AG10803 (cell line): ENCODE measurements at regions not wholly inside any gene's neighbourhood (a gene's known extent, or its start where the extent isn't known, plus 50 kb on each side); places are given as distances from the start of the nearest gene placed in this dataset.
"Not testable (repeated sequence)": the region's sequence is repeated elsewhere in the genome, so short reads cannot be mapped to it uniquely, and the experiment has no call there.

Source experiments
- DNase-seq: peaks from one replicate; pipeline ENCODE4 v3.0.0; 2010; ENCODE audit warnings: low read depth
- H3K4me3 ChIP-seq: 2 replicates; pipeline ENCODE4 v1.5.1; 2011; ENCODE audit warnings: mild to moderate bottlenecking, low read length, control low read depth
- TF ChIP-seq, protein P1 (sequence below): conservative IDR thresholded peaks from 2 replicates; pipeline ENCODE4 v1.5.1; 2011; ENCODE audit warnings: mild to moderate bottlenecking, low read length, control low read depth, inconsistent platforms

GRCh38 chr6:78701407-78701806 lies 165.9 kb upstream of the IRAK1BP1 start:
- peak; percentile 11 for DNase-seq
- H3K4me3 ChIP-seq = no peak overlapping the region
- TF ChIP-seq, protein P1, sequence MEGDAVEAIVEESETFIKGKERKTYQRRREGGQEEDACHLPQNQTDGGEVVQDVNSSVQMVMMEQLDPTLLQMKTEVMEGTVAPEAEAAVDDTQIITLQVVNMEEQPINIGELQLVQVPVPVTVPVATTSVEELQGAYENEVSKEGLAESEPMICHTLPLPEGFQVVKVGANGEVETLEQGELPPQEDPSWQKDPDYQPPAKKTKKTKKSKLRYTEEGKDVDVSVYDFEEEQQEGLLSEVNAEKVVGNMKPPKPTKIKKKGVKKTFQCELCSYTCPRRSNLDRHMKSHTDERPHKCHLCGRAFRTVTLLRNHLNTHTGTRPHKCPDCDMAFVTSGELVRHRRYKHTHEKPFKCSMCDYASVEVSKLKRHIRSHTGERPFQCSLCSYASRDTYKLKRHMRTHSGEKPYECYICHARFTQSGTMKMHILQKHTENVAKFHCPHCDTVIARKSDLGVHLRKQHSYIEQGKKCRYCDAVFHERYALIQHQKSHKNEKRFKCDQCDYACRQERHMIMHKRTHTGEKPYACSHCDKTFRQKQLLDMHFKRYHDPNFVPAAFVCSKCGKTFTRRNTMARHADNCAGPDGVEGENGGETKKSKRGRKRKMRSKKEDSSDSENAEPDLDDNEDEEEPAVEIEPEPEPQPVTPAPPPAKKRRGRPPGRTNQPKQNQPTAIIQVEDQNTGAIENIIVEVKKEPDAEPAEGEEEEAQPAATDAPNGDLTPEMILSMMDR = no peak

- no peak for DNase-seq
- TF ChIP-seq, protein P1 = no peak
- no peak overlapping the region for H3K4me3 ChIP-seq
These were observed 158.3 kb upstream of the IRAK1BP1 start for GRCh38 chr6:78709021-78709420.

GRCh38 chr6:78713564-78713963 lies 153.8 kb upstream of the IRAK1BP1 start:
- no peak for DNase-seq
- TF ChIP-seq, protein P1 = no peak
- no peak overlapping the region for H3K4me3 ChIP-seq

- TF ChIP-seq, protein P1 = no peak
- DNase-seq = no peak
- H3K4me3 ChIP-seq = no peak overlapping the region
These were observed 123.2 kb upstream of the IRAK1BP1 start for GRCh38 chr6:78744144-78744543.

GRCh38 chr6:78746457-78746856 lies 120.9 kb upstream of the IRAK1BP1 start:
- H3K4me3 ChIP-seq = no peak overlapping the region
- peak; percentile 69 for DNase-seq
- TF ChIP-seq, protein P1 = no peak

- DNase-seq = peak; percentile 31
These were observed 118.0 kb upstream of the IRAK1BP1 start for GRCh38 chr6:78749326-78749725.

DNA sequence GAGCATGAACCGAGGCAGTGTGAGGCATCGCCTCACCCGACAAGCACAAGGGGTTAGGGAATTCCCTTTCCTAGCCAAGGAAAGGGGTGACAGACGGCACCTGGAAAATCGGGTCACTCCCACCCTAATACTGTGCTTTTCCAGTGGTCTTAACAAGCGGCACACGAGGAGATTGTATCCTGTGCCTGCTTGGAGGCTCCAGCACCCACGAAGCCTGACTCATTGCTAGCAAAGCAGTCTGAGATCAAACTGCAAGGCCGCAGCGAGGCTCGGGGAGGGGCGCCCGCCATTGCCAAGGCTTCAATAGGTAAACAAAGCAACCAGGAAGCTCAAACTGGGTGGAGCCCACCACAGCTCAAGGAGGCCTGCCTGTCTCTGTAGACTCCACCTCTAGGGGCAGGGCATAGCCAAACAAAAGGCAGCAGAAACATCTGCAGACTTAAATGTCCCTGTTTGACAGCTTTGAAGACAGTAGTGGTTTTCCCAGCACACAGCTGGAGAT lies 109.0 kb upstream of the IRAK1BP1 start:
- not testable (repeated sequence) for DNase-seq, H3K4me3 ChIP-seq

More at GRCh38 chr6:78749326-78749725, 118.0 kb upstream of the IRAK1BP1 start:
- TF ChIP-seq, protein P1 = no peak
- H3K4me3 ChIP-seq = no peak overlapping the region

DNA sequence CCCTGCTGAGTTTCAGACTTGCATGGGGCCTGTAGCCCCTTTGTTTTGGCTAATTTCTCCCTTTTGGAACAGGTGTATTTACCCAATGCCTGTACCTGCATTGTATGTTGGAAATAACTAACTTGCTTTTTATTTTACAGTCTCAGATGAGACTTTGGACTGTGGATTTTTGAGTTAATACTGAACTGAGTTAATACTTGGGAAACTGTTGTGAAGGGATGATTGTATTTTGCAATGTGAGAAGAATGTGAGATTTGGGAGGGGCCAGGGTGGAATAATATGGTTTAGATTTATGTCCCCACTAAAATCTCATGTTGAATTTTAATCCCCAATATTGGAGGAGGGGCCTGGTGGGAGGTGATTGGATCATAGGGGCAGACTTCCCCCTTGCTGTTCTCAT lies 99.1 kb upstream of the IRAK1BP1 start:
- no peak overlapping the region for H3K4me3 ChIP-seq
- no peak for DNase-seq
- TF ChIP-seq, protein P1 = no peak
